NCI-H2029 treated with DMSO at 0.1 percent for 48 hours (cell line): ENCODE measurements at regions not wholly inside any gene's neighbourhood (a gene's known extent, or its start where the extent isn't known, plus 50 kb on each side); places are given as distances from the start of the nearest gene placed in this dataset.
"Not testable (repeated sequence)": the region's sequence is repeated elsewhere in the genome, so short reads cannot be mapped to it uniquely, and the experiment has no call there.

Source experiments
- DNase-seq: peaks from one replicate; lab custom pipeline; 2025; lab: John Stamatoyannopoulos, UW

- DNase-seq: no peak
These were observed 93.0 kb upstream of the EGFL6 start for GRCh38 chrX:13476384-13476783.

GRCh38 chrX:13474164-13474516 lies 95.3 kb upstream of the EGFL6 start:
- DNase-seq: no peak

GRCh38 chrX:13473442-13474163 lies 95.8 kb upstream of the EGFL6 start:
- DNase-seq: no peak

DNA sequence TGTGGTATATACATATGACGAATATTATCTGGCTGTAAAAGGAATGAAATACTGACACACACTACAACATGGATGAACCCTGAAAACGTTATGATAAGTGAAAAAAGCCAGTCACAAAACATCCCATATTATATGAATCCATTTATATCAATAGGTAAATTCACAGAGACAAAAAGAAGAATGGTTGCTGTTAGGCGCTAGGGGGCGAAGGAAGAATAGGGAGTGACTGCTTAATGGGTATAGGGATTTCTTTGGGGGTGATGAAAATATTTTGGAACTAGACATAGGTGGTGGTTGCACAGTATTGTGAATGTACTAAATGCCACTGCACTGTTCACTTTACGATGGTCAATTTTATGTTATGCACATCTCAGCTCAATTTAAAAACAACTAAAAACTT lies 96.4 kb upstream of the EGFL6 start:
- DNase-seq: no peak

DNA sequence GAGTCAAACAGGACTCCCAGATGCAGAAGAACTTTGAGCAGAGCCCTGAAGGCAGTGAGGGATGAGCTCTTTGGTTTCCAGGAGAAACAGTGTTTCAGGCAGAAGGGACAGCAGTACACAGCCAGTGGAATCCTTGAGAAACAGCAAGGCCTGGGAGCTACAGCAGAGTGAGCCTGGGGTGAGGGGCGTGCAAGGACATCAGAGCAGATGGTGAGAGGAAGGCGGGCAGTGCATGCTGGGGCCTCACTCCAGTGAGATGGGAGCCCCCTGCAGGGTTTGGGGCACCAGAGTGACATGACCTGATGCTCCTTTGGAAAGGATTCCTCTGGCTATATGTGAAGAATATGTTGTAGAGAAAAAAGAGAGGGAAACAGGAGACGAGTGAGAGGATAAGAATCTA lies 98.1 kb upstream of the EGFL6 start:
- no peak for DNase-seq

- DNase-seq: no peak
These were observed 98.8 kb upstream of the EGFL6 start for GRCh38 chrX:13470685-13470977.

DNA sequence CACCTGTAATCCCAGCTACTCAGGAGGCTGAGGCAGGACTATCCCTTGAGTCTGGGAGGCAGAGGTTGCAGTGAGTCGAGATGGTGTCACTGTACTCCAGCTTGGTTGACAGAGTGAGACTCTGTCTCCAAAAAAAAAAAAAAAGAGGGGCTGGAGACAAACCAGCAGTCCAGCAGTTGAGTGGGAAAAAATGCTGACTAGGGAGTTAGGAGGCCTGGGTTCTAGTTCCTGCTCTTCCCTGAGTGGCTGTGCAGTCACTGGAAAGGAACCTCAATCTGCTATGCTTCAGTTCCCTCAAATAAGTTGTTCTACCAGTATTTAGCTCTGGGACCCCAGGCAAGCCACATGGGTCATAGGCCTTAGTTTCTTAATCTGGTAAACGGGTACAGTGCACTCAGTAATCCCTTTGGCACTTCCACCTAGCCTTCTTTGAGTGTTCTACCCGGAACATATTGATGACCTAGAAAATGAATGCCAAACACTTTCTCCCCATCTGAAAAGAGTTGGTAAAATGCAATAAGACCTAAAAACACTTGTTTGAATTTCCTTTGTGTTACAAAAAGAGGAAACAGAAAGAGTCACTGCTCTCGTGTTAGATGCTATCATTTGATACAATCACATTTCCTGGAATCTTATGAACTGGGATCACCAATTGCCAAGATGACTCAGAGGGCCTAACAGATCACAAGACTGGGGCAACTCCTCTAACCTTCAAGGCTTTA lies 99.3 kb upstream of the EGFL6 start:
- no peak for DNase-seq

DNA sequence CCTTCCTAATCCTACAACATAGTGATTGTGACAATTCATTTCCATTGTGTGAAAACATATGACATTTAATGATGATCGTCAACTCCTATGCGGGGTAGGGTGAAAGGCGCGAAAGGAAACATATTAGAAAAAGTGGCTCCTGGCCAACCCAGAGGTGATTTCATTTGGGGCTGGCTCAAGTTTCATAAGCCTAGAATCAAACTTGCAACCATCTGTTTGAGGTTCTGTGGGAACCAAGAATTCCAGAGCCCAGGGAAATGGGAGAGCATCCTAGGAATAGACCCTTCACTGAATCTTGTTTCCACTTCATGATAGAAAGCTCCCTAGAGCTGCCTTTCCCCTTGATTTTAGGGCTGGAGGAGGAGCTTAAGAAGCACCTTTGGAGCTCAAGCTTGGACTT lies 101.3 kb upstream of the EGFL6 start:
- no peak for DNase-seq

DNA sequence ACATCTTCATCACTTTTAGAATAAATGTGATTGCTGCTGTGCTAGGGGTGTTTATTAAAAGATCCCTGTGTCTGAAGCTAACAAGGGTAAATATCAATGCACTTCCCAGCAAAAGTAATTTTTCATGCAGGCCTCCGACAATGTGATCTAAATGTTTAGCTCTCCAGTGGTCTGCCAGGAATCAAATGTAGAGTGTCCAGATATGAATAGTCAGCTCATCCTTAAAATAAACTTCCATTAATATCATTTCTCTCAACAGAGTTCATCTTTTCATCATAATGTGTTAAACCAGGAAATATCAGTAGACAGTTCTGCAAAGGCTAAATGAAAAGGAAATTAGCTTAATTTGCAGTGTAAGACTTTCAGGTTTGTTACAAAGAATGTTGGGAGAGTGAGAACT lies 102.2 kb upstream of the EGFL6 start:
- DNase-seq: no peak

GRCh38 chrX:13464599-13465275 lies 104.7 kb upstream of the EGFL6 start:
- no peak for DNase-seq

DNA sequence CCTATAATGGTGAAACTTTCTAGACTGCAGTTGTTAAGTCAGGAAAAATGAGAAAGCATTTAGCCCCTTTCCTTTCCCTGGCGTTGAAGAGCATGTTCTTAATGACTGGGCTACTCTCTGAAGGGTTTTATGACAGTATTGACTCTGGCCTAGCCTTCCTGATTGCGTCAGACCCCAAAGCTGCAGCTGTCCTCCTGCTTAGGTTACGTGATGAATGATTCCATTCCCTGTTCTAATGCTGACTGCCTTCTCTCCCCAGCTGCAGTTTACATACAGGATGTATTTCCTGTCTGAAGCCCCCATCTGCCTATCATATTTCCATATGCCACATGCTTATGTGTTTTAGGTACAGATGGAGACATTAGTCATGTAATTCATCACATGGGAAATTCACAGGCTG lies 105.8 kb upstream of the EGFL6 start:
- peak; percentile 44 for DNase-seq

GRCh38 chrX:13452283-13452682 lies 117.1 kb upstream of the EGFL6 start:
- no peak for DNase-seq

- no peak for DNase-seq
These were observed 120.0 kb upstream of the EGFL6 start for GRCh38 chrX:13449441-13449840.

GRCh38 chrX:13448941-13449340 lies 120.5 kb upstream of the EGFL6 start:
- no peak for DNase-seq

DNA sequence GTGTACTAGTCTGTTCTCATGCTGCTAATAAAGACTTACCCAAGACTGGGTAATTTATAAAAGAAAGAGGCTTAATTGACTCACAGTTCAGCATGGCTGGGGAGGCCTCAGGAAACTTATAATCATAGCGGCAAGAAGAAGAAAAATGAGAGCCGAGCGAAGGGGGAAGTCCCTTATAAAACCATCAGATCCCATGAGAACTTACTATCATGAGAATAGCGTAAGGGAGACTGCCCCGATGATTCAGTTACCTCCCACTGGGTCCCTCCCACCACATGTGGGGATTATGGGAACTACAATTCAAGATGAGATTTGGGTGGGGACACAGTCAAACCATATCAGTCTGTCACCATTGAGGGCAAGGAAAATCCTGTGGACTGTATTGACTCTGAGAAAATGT lies 121.8 kb upstream of the ATXN3L start:
- DNase-seq: not testable (repeated sequence)

DNA sequence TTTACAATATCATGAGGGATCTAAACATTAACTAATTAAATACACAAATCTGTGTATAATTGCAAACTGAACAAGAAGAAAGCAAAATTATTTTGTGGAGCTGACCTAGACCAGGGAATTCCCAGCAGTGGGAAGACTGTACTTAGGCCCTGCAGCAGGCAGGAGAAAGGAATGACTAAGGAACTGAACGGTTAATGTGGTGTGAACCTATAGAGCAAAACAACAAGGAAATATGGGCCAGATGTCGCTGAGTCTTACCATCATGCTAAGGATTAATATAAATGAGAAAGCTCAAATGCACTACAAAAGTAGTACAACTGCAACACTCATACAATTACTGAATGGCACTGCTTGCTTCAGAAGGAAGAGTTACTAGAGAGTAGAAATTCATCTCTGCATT lies 120.3 kb upstream of the ATXN3L start:
- no peak for DNase-seq

DNA sequence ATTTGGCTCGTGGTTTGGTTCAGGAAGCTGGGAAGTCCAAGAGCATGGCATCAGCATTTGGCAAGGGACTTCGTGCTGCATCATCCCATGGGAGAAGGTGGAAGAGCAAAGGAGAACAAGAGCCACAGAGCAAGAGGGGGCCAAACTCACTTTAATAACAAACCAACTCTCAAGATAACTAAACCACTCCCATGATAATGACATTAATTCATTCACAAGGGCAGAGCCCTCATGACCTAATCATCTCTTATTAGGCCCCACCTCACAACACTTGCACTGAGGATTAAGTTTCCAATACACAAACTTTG lies 113.4 kb upstream of the ATXN3L start:
- DNase-seq: no peak

GRCh38 chrX:13432414-13433297 lies 112.8 kb upstream of the ATXN3L start:
- no peak for DNase-seq

GRCh38 chrX:13430136-13430827 lies 110.4 kb upstream of the ATXN3L start:
- DNase-seq: no peak

DNA sequence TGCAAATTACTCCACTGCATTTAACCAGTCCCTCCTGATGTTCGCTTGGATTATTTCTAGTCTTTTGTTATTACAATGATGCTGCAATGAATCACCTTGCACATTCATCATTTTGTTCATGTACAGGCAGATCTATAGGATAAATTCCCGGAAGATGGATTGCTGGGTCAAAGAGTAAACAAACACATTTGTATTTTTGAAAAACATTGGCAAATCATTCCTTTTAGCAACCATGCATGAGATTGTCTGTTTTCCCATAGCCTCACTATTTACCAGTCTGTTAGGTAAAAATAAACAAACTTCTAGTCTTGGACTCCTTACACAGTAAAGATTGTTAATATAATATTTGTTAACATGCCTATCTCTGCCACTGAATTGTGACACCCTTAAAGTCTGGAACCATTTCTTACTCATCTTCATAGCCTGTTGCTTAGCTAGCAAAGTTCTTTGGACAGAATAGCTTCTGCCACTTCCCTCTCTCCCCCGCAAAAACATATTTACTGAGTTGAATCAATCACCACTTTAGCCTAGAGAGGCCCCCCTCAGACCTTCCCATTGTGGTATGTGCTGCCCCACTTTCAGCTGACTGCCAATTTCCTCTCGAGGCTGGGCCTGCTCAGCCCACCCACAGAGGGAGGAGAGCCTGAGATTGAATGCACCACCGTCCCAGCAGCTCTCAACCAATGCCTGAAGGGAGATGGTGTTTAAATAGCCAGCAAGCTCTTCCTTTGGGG lies 108.4 kb upstream of the ATXN3L start:
- DNase-seq: no peak

DNA sequence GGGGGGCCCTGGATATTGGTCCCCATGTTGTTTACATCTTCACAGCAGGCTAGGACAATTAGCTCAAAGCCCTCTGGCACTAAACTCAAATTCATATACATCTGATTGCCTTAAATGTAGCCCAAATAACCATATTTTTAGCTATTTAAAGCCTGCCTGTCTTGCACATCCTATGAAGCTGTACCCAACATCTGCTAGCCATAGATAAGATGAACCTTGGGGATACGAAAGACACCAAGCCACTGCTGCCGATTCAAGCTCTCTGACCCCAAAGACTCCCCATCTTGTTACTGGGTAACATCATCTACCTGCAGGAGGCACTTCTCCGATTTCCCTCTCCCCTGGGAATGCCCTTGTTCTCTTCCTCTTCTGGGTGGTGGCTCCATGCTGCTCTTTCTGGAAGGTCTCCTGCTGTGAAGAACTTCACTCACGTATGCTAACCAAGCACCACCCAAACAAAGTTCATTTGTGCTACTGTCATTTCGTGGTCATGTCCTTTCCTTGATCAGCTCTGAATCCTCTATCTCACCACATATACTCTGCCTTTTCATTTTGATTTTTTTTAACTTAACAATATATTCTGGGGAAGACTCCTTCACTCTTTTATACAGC lies 107.7 kb upstream of the ATXN3L start:
- DNase-seq: no peak
